Panc1 (cell line): ENCODE measurements at regions not wholly inside any gene's neighbourhood (a gene's known extent, or its start where the extent isn't known, plus 50 kb on each side); places are given as distances from the start of the nearest gene placed in this dataset.

Source experiments
- CTCF ChIP-seq: fragments of 450-650 bp; IDR thresholded peaks from 2 replicates; pipeline ENCODE4 v1.5.1; 2017; ENCODE audit warnings: mild to moderate bottlenecking
- POLR2AphosphoS5 ChIP-seq: IDR thresholded peaks from 2 replicates; pipeline ENCODE4 v1.6.1; 2012; ENCODE audit warnings: mild to moderate bottlenecking, low read depth, low read length, moderate library complexity
- REST ChIP-seq, 2 experiments: IDR thresholded peaks; 2 replicates each; pipeline ENCODE4 v1.6.1; 2011 to 2012; ENCODE audit warnings: low read depth in 2 of 2, control low read depth in 1 of 2, low read length in 1 of 2, mild to moderate bottlenecking in 1 of 2, moderate library complexity in 1 of 2; ENCODE audit not compliant: insufficient read depth in 1 of 2
- SIN3A ChIP-seq: IDR thresholded peaks from 2 replicates; pipeline ENCODE4 v1.6.1; 2012; ENCODE audit warnings: low read depth, mild to moderate bottlenecking, low read length, moderate library complexity, borderline replicate concordance; ENCODE audit not compliant: insufficient read depth

DNA sequence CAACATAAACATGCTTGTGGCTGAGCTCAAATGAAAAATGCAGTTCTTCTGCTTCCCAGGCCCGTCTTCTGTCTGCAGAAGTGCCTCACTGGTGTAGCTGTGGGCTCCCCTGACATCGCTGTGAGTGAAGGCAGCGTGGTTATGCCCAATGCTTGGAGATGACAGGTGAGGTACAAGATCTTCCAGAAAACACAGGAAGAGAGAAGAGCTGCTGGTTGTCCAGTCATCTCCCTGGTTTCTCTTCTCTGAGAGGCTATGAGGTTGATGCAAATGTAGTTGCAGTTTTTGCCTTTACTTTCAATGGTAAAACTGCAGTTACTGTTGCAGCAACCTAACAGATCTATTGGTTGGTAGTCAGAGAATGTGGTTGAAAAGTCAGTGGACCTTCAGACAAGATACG lies 223.6 kb downstream of the GATA3 start:
- TF ChIP-seq CTCF (no peak), POLR2AphosphoS5 (no peak), SIN3A (no peak), REST (IDR thresholded peaks at IDR 0.05; ENCODE audit: insufficient read depth in 1 of 2, low read depth in 2 of 2, low read length in 1 of 2) (no peak)
